Gastrocnemius medialis (tissue), 4 donors: ENCODE measurements at regions not wholly inside any gene's neighbourhood (a gene's known extent, or its start where the extent isn't known, plus 50 kb on each side); places are given as distances from the start of the nearest gene placed in this dataset.

Source experiments
- POLR2A ChIP-seq, 2 donors: fragments of 450-650 bp; IDR thresholded peaks; one replicate each; pipeline ENCODE4 v1.6.1; 2017; ENCODE audit warnings: antibody characterized with exemption in 2 of 2, mild to moderate bottlenecking in 2 of 2, moderate library complexity in 2 of 2
- TF ChIP-seq, protein P1 (sequence below), 5 experiments: fragments of 450-650 bp in 3 of 5; fragments of 200-600 bp in 2 of 5; sonication (generic) in 2 of 5; IDR thresholded peaks in 4 of 5; conservative IDR thresholded peaks in 1 of 5; 1 replicate in 4 of 5; 2 replicates in 1 of 5; pipeline ENCODE4 v1.5.1; 2016 to 2019; ENCODE audit warnings: antibody characterized with exemption in 5 of 5, mild to moderate bottlenecking in 3 of 5, moderate library complexity in 3 of 5

DNA sequence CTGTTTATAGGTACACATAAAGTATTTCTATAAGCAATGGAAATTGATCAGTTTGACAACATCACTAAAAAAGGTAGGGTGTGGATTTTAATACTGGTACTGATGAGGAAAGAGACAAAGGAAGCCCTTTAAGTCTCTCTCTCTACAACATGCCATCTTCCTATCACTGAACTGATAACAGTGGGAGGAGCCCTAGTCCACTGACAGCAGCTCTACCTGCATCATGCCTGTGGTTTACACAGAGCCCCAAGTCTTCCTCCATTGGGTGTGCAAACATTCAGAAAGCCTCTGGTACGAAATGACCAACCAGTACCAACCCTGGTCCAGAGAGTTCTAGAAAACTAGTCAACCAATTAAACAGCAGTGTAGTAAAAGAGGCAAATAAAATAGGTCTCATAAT lies 53.4 kb downstream of the KLF12 start:
- TF ChIP-seq, protein P1, sequence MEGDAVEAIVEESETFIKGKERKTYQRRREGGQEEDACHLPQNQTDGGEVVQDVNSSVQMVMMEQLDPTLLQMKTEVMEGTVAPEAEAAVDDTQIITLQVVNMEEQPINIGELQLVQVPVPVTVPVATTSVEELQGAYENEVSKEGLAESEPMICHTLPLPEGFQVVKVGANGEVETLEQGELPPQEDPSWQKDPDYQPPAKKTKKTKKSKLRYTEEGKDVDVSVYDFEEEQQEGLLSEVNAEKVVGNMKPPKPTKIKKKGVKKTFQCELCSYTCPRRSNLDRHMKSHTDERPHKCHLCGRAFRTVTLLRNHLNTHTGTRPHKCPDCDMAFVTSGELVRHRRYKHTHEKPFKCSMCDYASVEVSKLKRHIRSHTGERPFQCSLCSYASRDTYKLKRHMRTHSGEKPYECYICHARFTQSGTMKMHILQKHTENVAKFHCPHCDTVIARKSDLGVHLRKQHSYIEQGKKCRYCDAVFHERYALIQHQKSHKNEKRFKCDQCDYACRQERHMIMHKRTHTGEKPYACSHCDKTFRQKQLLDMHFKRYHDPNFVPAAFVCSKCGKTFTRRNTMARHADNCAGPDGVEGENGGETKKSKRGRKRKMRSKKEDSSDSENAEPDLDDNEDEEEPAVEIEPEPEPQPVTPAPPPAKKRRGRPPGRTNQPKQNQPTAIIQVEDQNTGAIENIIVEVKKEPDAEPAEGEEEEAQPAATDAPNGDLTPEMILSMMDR (IDR thresholded peaks at IDR 0.05 in 4 of 5, conservative IDR thresholded peaks at IDR 0.05 in 1 of 5): no peak
- no peak for TF ChIP-seq POLR2A (IDR thresholded peaks at IDR 0.05)
